HG02571 (cell line): ENCODE measurements at regions not wholly inside any gene's neighbourhood (a gene's known extent, or its start where the extent isn't known, plus 50 kb on each side); places are given as distances from the start of the nearest gene placed in this dataset.

Source experiments
- ATAC-seq: cut with Tn5 transposase; IDR thresholded peaks from one replicate; pipeline ENCODE4 v1.9.1; 2021; ENCODE audit warnings: mild to moderate bottlenecking, moderate library complexity; ENCODE audit not compliant: unreplicated experiment

DNA sequence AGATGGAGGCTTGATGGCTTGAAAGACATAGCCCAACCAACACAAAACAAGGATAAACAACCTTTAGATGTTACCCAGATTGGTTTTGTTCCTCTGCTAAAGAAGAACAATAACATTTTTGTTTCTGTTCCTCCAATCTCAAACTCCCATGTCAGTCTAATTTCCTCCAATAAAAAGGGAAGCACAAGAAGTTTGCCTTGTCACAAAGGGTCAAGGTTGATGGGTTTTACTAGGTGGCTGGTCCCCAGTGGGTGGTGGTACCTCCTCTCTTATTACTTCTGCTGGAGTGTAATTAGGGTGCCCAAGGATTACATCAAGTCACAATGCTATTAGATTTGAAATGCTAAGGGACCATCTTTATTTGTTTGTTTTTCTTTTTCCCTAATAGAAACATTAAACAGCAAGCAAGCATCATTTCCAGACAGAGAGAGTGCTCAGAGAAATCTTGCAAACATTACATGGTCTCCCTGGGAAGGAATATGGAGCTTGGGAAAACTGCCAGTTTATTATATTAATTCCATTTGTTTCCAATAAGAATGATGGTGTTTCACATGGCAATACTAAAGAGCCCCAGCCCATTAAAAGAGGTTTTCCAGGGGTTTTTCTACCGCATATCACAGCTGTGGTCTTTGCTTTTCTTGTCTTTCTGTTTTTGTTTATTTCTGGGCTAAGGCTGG lies 78.3 kb upstream of the AOAH start:
- ATAC-seq, result no peak

DNA sequence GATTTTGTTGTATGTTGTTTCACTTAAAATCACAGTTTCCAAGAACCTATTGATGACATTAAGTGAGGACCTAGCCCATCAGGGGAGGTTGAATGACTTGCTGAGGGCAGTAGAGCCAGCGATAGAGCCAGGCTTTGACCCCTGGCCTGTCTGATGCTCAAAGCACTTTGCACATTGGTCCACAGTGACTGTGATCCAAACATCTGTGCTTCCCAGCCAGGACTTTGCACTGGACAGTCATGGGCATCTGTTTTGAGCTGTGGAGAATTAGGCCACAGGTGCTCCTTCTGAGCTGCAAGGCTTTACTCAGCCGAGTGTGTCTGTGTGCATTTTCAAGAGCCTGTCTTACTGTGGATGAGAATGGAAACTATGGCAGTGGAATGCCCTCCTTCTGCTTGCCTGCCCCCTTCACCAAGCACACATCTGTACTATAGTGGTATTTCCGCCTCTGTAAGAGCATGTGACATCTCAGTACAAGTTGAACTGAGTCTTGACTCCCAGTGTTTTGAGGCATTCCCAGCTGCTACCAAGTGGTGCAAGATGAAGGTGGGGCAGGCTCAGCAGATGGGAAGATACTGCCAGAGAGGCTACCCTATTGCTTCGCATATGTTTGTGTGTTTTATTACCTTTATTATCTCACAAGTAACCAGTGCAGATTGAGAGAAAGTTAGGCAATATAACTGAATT lies 72.7 kb upstream of the AOAH start:
- no peak for ATAC-seq

DNA sequence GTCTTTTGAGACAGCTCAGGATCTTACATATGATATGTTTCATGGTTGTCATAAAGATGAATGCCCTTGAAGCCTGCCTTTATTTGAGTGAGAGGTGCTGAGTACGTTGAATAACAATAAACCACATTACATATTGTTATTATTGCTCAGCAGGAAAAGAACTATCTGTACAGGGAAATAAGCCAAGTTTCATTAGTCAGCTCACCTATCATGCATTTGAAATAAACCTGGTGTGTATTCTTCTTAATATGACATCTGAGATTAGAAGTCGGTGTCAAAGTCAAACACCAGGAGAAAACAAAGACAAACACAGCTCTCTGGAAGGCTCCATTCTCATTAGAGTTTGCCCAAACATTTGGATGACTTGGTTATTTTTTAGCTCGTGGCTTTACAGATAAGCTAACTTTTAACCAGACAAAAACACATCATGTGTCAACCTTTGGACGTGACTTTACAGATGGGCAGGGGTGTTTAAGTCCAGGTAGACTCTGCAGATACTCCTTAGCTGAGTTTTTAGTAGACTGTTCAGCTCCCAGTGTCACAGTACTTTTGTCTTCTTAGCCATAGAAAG lies 71.2 kb upstream of the AOAH start:
- ATAC-seq, result no peak

DNA sequence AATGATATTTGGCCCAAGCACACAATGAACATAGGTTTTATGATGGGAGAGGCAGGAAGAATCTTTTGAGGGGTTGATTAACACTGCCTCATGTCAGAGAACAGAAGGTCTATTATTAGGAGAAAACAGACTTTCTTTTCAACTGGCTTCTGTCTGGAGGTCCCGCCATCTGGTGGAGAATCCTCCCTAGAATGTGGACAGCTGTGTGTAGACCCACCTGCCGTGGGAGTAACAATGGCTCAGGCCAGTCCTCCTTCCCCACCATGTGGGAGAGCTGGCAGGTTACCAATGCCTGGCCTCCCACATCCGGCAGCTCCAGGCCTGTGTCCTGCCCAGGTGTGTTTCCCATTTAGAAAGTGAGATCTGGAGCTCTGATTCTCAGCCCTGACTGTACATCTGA lies 70.4 kb upstream of the AOAH start:
- ATAC-seq, result no peak

DNA sequence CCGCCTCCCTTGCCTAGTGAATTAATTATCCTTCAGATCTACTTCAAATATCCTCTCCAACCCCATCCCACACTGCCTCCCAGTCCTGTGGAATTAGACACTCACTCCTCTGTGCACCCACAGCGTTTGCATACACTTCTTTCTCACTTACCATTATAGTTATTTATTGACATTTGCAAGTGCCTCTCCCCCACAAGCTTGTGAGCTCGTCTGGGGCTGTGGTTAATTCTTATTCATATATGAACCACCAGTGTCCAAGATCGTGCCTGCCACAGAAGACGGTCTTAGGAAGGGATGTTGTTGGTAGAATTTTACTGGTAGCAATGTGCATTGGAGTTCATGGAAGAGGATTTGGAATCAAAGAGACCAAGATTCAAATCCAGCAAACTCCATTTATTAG lies 68.1 kb upstream of the AOAH start:
- no peak for ATAC-seq

DNA sequence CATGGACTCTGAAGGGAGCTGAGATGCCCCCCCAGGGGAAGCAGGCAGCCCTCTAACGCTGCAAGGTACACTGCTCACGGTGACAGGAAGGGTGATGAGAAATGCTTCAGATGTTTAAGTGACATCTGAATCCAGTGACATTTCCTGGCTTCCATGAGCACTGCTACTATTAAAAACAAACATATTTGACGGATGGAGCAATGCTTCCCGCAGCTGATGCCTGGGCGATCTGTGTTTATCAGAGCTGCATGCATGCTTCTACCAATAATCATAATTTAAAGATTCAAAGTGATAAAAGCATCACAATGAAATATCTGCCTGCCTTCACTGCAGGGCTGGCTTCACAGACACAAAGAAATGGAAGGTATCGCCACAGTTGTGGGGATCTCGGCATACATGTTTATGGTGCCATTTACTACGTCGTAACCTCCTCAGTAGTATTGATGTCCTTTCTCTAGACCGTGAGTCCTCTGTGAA lies 66.1 kb upstream of the AOAH start:
- no peak for ATAC-seq

DNA sequence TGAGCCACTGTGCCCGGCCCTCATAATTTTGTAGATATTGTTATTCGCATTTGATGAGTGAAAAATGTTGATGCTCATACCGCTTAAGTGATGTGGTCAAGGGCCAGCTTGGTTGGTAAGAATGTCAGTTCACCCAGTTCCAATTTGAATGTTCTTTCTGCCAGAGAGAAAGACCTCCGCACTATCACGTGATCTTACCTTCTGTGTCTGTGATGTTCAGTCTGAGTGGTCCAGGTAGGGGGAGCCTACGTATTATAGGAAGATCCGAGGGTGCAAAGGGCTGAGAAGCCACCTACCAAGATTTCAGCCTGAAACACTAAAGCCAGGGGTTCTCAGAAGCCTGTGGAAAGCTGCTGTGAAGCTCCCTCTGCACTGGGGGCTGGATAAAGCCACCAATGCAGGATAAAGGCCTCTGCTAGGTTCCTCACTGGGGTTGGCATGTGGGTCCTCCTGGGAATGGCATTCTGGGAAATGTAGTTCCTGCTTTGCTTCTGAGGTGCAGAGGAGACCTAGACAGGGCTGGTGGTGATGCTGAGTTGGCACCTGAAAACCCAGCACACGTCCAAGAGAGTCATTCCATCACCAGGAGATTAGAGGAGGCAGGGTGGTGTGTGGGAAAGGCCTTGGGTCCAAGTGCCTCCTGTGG lies 64.7 kb upstream of the AOAH start:
- ATAC-seq, result no peak

DNA sequence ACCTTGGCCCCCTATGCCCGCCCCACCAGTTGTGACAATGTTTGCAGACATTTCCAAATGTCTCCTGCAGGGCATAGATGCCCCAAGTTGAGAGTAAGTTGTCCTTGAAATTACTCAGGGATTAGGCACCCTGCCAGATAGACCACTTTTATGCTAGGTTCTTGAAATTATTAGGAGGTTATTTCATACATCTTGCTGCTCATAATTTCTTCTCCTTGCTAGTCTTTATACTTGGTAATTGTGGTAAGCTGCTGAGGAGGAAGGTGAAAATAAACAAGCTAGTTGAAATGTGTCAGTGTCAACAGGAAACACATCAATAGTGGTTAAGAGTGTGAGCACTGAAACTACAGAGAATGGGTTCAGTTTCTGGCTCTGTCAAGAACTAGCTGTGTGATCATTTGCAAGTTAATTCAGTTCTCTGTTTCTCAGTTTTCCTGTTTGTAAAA lies 63.7 kb upstream of the AOAH start:
- peak; percentile 70 for ATAC-seq

DNA sequence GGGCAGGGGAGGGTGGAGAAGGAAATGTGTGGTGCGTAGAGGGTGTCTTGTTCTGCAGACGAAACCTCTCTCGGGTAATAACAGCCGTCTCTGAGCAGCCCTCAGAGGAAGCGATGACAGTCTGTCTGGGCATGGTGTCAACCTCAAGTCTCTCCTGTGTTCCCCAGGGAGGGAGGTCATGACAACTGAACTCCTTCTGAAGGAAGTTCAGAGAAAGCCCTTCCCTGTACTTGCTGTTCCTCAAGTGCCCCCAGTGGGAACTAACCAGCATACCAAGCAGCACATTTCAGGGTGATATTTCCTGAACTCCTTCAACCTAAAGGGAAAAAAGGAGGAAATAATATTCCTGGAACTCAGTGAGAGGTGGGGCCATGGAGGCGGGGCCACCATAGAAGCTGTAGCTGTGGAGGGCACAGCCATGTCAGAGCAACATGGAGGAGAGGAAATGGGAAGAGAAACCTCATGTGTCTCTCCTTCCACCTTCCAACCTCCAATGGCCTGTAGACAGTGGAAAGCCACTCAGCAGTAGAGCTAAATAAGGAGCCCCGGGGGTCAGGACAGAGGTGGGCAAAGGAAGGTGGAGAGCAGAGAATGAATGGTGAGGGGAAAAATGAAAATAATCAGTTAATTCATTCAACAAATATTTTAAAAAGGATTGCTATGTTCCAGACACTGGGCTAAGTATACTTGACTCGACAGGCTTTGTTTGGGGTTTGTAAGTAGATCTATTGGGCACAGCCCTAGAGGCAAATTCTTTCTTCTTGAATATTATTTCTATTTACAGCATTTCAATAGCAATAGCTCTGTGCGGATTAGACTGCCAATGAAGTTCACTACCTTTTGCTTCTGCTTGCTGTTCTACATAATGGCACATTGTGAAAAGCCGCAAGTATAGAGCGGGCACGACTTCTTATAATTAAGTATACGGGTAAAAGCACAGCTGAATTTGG lies 61.0 kb upstream of the AOAH start:
- peak; percentile 80 for ATAC-seq

DNA sequence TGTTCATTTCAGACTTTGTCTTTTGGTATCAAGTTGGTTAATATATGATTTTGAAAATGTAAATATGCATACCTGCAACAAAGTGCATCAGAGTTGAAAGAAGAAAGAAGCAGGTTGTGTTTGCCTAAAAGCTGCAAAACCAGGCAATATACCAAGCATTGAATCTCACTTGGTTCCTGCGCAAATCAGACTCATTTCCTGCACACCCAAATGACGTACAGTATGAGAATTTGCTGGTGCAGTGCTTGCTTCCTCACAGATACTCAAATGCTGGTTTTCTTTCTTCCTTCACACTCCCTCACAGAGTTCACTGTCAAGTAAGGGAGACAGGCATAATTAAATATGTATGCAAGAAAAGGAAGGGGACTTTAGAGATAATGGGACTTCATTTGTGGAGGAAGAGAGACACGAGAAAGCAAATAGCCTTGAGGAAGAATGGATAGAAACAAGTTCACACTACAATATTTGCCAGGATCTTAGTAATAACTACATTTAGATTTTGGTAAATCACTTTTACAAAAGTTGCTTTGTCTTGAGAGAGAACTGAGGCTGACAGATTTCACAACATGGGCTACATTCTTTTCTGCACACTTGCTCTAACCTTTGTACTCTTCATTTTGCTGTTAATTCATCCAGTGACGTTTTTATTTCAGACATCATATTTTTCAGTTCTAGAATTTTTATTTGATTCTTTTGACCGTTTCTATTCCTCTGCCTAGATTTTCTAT lies 56.9 kb upstream of the AOAH start:
- no peak for ATAC-seq

DNA sequence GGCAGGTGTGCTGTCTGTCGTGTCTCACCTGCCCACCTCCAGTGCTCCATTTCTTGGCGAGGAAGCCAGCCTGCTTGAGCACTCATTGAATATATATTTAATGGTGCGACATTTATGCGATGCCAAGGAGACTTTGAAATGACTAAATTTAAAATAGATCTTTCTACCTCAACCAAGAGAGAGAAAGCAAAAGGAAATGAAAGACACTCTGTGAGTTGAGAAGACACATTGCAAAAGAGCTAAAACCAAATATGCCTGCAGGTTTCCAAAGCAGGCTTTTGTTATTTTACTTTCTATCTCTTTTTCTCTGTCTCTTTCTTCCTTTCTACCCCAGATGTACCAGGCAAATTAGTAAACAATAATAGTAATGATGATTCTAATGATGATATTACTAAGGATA lies 53.6 kb upstream of the AOAH start:
- no peak for ATAC-seq

DNA sequence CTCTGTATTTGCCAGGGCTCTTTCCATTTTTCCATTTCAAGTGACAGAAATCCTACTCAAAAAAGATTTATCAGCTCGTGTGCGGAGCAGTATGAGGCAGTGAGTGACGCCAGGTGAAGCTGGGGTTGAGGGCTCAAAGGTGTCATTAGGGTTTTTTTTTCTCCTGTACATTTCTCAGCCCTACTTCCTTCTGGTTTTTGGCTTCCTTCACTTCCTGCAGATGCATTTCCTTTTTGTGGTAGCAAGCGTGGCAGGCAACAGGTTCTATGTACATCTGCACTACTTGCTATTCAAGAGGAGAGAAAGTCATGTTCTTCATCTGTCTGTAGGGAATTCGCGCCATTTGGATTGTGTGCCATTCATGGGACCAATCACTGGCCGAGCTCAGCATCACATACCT lies 52.8 kb upstream of the AOAH start:
- ATAC-seq, result no peak

DNA sequence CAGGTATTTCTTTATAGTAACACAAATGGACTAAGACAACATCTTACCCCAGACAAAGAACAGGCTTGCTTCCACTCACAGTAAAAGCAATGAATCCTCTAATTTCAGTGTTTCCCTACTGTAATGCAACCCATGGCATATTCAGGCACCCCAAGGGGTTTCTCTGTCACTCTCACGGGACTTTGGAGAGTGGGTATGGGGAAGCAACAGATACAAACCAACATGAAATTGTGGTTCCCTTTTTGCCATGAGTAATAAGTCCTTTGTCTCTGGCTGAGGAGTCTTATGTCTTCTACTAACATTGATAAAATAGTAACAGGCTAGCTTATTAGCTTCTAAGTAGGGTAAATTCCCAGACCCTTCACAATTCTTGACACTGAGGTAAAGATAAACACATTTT lies 51.4 kb upstream of the AOAH start:
- ATAC-seq, result no peak

DNA sequence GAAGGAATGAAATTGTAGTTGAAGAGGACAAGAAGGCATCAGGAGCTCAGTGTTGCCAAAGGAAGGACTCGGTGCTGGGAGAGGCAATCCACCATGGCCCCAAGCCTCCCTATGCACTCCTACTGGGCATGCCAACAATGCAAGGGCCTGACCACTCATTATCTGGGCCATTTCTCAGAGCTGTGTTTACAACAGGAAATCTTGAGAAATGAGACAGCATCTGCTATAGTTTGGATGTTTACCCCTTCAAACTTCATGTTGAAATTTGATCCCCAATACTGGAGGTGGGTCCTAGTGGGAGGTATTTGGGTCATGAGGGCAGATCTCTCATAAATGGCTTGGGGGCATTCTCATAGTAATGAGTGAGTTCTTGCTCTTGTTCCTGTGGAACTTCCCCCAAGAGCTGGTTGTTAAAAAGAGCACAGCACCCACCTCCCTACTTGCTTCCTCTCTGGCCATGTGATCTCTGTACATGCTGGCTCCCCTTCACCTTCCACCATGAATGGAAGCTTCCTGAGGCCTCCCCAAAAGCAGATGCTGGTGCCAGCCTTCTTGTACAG lies 50.8 kb upstream of the AOAH start:
- no peak for ATAC-seq
